Stomach (tissue), 4 donors: ENCODE measurements at regions not wholly inside any gene's neighbourhood (a gene's known extent, or its start where the extent isn't known, plus 50 kb on each side); places are given as distances from the start of the nearest gene placed in this dataset.

Source experiments
- EP300 ChIP-seq: sonication (generic); formaldehyde crosslinking; IDR thresholded peaks from one replicate; pipeline ENCODE4 v1.6.1; 2017; ENCODE audit warnings: antibody characterized with exemption
- POLR2A ChIP-seq, 4 donors: fragments of 450-650 bp; IDR thresholded peaks; one replicate each; pipeline ENCODE4 v1.6.1; 2016; ENCODE audit warnings: antibody characterized with exemption in 4 of 4, control low read depth in 2 of 4, mild to moderate bottlenecking in 1 of 4, moderate library complexity in 1 of 4
- TF ChIP-seq, protein P1 (sequence below), 7 experiments: fragments of 450-650 bp in 4 of 7; fragments of 200-600 bp in 3 of 7; sonication (generic) in 3 of 7; IDR thresholded peaks; one replicate each; pipeline ENCODE4 v1.5.1; 2016 to 2019; ENCODE audit warnings: antibody characterized with exemption in 7 of 7, control low read depth in 2 of 7, mild to moderate bottlenecking in 1 of 7

DNA sequence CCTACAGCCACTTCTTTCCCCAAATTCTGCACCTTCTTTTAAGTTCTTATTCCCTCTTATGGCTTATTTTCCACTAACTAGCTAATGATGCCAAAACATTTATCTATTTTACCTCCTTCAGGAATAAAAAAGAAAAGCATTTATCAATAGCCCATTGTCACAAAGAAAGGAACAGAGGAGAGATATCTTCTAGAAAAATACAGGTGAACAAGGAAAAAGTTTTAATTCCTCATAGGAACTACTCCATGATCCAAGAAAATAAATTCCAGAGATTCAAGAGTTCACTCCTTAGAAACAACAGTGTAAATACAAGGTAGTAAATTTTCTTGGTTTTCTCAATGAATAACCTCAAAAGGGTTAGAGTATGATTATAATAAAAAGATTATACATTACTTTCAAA, 52.6 kb upstream of the TOP3B start:
- TF ChIP-seq EP300 (no peak), POLR2A (IDR thresholded peaks at IDR 0.05) (no peak)
- TF ChIP-seq, protein P1, sequence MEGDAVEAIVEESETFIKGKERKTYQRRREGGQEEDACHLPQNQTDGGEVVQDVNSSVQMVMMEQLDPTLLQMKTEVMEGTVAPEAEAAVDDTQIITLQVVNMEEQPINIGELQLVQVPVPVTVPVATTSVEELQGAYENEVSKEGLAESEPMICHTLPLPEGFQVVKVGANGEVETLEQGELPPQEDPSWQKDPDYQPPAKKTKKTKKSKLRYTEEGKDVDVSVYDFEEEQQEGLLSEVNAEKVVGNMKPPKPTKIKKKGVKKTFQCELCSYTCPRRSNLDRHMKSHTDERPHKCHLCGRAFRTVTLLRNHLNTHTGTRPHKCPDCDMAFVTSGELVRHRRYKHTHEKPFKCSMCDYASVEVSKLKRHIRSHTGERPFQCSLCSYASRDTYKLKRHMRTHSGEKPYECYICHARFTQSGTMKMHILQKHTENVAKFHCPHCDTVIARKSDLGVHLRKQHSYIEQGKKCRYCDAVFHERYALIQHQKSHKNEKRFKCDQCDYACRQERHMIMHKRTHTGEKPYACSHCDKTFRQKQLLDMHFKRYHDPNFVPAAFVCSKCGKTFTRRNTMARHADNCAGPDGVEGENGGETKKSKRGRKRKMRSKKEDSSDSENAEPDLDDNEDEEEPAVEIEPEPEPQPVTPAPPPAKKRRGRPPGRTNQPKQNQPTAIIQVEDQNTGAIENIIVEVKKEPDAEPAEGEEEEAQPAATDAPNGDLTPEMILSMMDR (IDR thresholded peaks at IDR 0.05) = no peak
